Effector memory CD8-positive, alpha-beta T cell (primary cell): ENCODE measurements at regions not wholly inside any gene's neighbourhood (a gene's known extent, or its start where the extent isn't known, plus 50 kb on each side); places are given as distances from the start of the nearest gene placed in this dataset.
"Not testable (repeated sequence)": the region's sequence is repeated elsewhere in the genome, so short reads cannot be mapped to it uniquely, and the experiment has no call there.

Experiments
- ATAC-seq: fragments of 150-1000 bp; cut with Tn5 transposase; replicated peaks from 2 replicates; pipeline ENCODE4 v1.10.0; 2021; ENCODE audit warnings: mild to moderate bottlenecking, moderate library complexity
- DNase-seq, 3 experiments: peaks; one replicate each; pipeline ENCODE4 v3.0.0; 2021
- H3K27ac Mint-ChIP-seq, 2 donors: one replicate each; pipeline ENCODE4 v1.8.0; 2022; ENCODE audit warnings: mild to moderate bottlenecking in 2 of 2, mixed read lengths in 2 of 2, moderate library complexity in 2 of 2
- H3K27me3 Mint-ChIP-seq, 2 donors: one replicate each; pipeline ENCODE4 v1.8.0; 2022; ENCODE audit warnings: mixed read lengths in 2 of 2
- H3K36me3 Mint-ChIP-seq: one replicate; pipeline ENCODE4 v1.8.0; 2022; ENCODE audit warnings: mild to moderate bottlenecking, moderate library complexity, mixed read lengths; ENCODE audit not compliant: insufficient read depth
- H3K4me1 Mint-ChIP-seq, 2 donors: one replicate each; pipeline ENCODE4 v1.8.0; 2022; ENCODE audit warnings: low read depth in 2 of 2, mixed read lengths in 2 of 2
- H3K4me3 Mint-ChIP-seq, 2 donors: one replicate each; pipeline ENCODE4 v1.8.0; 2022; ENCODE audit warnings: mild to moderate bottlenecking in 2 of 2, mixed read lengths in 2 of 2, moderate library complexity in 2 of 2
- H3K9me3 Mint-ChIP-seq, 2 donors: one replicate each; pipeline ENCODE4 v1.8.0; 2022; ENCODE audit warnings: mixed read lengths in 2 of 2

DNA sequence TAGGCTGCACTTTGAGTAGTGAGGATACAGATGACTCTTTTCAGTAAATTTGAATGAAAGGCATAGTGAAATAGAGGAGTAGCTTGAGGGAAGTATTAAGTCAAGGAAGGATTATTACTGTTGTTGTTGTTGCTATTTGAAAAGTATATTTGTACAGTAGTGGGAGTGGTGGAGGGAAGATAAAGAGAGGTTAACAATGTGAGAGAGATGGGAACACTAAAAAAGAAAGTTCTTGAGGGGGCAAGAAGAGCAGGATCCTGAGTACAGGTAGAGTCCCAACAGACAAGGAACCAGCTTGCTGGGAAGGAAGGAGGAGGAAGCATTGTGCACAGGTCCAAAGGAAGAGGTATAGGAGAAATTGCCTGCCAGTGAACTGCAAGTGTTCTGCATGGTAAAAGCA is 75.6 kb upstream of the GOLGA8B start:
- Mint-ChIP-seq H3K27me3 (peaks cover 52 to 55% of the 10 kb centered on the region in 2 donors), H3K9me3 (no peaks in the 10 kb centered on the region), H3K27ac (no peak overlapping the region), H3K4me1 (no peaks in the 10 kb centered on the region), H3K4me3 (no peak overlapping the region), H3K36me3 (no peaks in the 10 kb centered on the region)
- DNase-seq (no peak), ATAC-seq (no peak)

DNA sequence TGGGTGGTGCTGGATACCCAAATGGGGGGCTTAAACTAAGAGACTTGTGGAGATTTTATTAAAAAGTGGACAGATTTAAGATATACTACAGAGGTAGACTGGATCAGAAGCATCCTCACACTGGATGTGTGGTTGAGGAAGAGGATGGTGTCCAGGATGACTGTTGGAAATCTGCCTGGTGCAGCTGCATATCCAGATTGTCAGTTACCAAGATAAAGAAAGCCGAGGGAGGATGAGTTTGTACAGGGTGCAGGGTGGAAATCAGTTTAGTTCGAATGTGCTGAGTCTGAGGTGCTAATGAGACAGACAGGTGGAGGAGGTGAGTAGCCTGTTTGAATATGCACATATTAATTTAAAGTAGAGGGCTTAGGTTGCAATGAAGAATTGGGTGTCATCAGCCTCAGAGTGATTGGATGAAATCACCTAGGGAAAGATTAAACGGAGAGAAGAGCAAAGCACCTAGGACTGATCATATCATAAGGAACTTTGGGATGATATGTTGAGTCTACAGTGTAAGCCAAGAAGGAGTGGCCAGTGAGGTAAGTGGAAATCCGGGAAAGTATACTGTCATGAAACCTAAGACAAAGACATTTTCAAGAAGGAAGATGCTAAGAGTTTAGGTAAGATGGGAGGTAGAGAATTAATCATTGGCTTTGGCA is 74.1 kb upstream of the GOLGA8B start:
- Mint-ChIP-seq H3K4me3 (no peak overlapping the region), H3K4me1 (no peaks in the 10 kb centered on the region), H3K27me3 (peaks cover 46 to 52% of the 10 kb centered on the region in 2 donors), H3K36me3 (no peaks in the 10 kb centered on the region), H3K9me3 (no peaks in the 10 kb centered on the region), H3K27ac (no peak overlapping the region)
- no peak for ATAC-seq
- no peak for DNase-seq

DNA sequence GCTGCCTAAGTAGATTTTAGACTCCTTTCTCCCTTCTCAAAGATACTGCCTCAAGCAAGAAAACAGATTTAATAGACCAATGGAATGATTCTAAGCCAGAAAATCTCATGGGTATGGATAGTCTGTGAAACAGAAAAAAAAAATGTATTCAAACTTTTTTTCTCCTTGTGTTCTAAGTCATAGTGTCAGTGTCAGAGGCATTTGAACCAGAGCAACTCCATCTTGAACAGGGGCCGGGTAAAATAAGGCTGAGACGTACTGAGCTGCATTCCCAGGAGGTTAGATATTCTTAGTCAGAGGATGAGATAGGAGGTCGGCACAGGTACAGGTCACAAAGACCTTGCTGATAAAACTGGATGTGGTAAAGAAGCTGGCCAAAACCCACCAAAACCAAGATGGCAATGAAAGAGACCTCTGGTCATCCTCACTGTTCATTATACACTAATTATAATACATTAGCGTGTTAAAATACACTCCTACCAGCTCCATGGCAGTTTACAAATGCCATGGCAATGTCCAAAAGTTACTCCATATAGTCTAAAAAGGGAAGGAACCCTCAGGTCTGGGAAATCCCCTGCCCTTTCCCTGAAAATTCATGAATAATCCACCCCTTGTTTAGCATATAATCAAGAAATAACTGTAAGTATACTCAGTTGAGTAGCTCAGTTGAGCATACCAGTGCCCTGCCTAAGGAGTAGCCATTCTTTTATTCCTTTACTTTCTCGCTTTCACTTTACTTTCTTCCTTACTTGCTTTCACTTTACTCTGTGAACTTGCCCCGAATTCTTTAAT is 72.8 kb upstream of the GOLGA8B start:
- Mint-ChIP-seq H3K36me3 (no peaks in the 10 kb centered on the region), H3K27ac (no peak overlapping the region), H3K4me3 (no peak overlapping the region), H3K4me1 (no peaks in the 10 kb centered on the region), H3K27me3 (peaks cover 46 to 52% of the 10 kb centered on the region in 2 donors), H3K9me3 (no peaks in the 10 kb centered on the region)
- ATAC-seq: no peak
- no peak for DNase-seq

DNA sequence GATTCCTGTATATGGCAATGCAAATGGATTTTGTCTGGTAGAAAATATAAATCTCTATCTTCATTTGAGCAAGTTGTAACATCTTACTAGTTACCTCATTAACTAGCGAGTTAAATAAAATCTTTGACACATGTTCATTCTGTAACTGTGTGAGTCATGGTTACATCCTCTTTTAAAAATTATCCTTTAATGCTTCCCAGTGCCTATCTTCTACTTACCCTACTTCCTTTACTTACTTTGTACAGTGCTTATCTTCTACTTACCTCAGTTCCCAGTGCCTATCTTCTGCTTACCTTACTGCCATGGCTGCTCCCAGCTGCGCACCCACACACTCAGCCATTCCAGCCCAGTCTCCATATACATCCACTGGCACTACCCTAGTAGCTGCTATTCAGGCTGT is 71.9 kb upstream of the GOLGA8B start:
- ATAC-seq (no peak), DNase-seq (no peak)
- Mint-ChIP-seq H3K9me3 (no peaks in the 10 kb centered on the region), H3K27me3 (peaks cover 39 to 46% of the 10 kb centered on the region in 2 donors), H3K4me3 (no peak overlapping the region), H3K27ac (no peak overlapping the region), H3K4me1 (no peaks in the 10 kb centered on the region), H3K36me3 (no peaks in the 10 kb centered on the region)

DNA sequence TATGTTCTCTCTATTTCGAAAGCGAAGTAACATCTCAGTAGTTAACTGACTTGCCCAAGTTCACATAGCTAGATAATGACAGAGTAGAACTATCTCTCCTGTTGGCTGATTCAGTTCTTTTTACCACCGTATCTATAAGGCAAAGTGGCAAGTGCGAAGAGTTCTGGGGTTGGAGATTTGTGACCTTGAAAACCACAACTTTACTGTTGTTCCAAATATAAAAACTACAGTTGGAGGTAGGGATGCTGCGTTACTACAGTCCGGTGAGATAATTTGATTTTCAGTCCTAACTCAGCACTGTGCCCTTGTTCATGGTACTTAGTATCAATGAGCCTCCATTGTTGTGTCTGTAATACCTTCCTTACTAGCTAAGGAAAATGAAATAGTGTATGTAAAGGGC is 71.2 kb upstream of the GOLGA8B start:
- Mint-ChIP-seq H3K27me3 (peaks cover 34 to 39% of the 10 kb centered on the region in 2 donors), H3K9me3 (no peaks in the 10 kb centered on the region), H3K27ac (no peak overlapping the region), H3K36me3 (no peaks in the 10 kb centered on the region), H3K4me3 (no peak overlapping the region), H3K4me1 (no peaks in the 10 kb centered on the region)
- DNase-seq (no peak), ATAC-seq (no peak)

DNA sequence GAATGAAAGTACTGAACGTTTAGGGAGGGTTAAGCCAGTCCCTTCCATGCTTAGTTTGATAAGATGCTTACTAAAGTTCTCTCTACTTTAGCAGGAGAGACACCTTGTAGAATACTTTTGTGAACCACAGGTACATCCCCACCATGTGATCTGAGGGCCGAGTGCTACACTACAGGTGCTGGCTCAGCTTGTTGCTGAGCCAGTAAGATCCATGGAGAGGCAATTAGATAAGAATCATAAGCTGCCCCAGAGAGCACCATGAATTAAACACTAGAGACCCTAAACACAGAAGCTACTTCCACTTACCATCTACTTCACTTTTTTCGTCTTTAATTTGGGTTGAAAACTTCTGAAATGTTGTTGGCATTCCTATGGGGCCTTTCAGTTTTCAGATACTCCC is 70.5 kb upstream of the GOLGA8B start:
- H3K9me3 Mint-ChIP-seq: no peaks in the 10 kb centered on the region
- no peak overlapping the region for H3K27ac Mint-ChIP-seq
- ATAC-seq (no peak), DNase-seq (no peak)
- H3K27me3 Mint-ChIP-seq: peaks cover 28 to 33% of the 10 kb centered on the region in 2 donors
- H3K4me1 Mint-ChIP-seq: no peaks in the 10 kb centered on the region
- H3K4me3 Mint-ChIP-seq: no peak overlapping the region
- H3K36me3 Mint-ChIP-seq: no peaks in the 10 kb centered on the region

DNA sequence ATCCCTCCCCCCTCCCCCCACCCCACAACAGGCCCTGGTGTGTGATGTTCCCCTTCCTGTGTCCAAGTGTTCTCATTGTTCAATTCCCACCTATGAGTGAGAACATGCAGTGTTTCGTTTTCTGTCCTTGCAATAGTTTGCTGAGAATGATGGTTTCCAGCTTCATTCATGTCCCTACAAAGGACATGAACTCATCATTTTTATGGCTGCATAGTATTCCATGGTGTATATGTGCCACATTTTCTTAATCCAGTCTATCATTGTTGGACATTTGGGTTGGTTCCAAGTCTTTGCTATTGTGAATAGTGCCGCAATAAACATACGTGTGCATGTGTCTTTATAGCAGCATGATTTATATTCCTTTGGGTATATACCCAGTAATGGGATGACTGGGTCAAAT is 69.9 kb upstream of the GOLGA8B start:
- not testable (repeated sequence) for H3K4me3 Mint-ChIP-seq, ATAC-seq, DNase-seq, H3K36me3 Mint-ChIP-seq, H3K4me1 Mint-ChIP-seq, H3K27ac Mint-ChIP-seq, H3K9me3 Mint-ChIP-seq
- H3K27me3 Mint-ChIP-seq: peaks cover 27 to 30% of the 10 kb centered on the region in 2 donors

DNA sequence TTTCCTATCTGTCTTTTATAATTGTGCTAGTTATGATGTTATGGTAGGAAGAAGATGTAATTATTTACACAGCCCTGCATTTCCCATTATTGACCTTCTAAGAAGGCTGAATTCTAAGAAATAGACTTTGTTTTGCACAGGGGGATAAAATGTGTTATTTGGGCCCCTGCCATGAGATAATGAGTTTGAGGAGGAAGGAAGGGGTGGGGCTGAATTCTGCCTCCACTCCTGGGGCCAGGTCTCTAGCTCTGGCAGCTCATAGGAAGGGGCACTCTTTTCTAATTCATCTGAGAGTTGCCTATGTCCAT is 69.2 kb upstream of the GOLGA8B start:
- DNase-seq (no peak), ATAC-seq (no peak)
- Mint-ChIP-seq H3K9me3 (no peaks in the 10 kb centered on the region), H3K27ac (no peak overlapping the region), H3K27me3 (peaks cover 27 to 28% of the 10 kb centered on the region in 2 donors), H3K36me3 (no peaks in the 10 kb centered on the region), H3K4me3 (no peak overlapping the region), H3K4me1 (no peaks in the 10 kb centered on the region)

DNA sequence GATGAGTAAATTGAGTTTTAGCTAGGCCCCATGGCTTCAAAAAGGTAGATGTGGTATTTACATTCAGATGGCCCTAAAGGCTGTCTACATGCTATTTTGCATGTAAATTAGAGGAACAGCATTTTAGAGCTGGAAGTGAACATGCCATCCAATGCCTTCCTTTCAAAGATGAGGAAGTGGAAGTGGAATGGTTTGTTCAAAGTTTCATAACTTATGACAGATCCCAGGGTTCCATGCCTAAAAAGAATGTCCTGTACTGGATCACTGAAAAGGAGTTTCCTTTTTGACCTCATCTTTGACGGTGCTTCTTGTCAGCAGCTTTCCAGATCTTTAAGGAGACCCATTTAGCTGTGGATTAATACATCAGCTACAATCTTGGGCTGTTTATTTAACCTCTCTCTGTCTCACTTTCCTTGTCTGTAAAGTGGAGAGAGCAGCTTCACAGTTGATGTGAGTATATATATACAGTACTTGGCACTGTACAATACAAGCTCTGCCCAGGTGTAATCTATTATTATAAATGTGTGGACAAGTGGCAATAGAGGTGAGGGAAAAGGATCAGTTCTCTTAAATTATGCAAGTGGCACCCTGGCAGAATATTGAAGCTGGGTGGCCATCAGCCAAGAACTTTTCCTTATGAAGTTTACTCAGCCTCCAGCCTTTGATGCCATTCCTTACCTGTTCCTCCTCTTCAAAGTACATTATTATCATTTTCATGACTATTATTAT is 68.7 kb upstream of the GOLGA8B start:
- Mint-ChIP-seq H3K27me3 (peaks cover 24% of the 10 kb centered on the region in 2 donors), H3K4me1 (no peaks in the 10 kb centered on the region), H3K36me3 (no peaks in the 10 kb centered on the region), H3K4me3 (no peak overlapping the region), H3K9me3 (no peaks in the 10 kb centered on the region), H3K27ac (no peak overlapping the region)
- DNase-seq (no peak), ATAC-seq (no peak)

DNA sequence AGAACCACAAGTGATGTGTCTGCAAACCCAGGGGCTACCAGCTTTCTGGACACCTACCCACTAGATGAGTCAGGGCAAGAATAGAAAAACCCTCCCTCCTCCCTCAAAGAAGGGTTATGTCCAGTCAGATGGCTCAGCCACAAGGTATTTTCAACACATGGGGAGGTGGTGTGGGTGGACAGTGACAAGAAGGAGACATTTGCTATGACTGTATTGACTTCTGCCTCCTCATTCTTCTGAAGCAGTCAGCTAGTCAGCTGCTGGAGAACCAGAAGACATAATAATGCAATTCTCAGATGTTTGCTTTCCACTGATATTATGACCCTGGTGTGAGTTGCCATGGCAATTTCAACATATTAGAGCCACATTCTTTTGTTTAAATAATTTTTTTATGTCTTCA is 66.7 kb upstream of the GOLGA8B start:
- Mint-ChIP-seq H3K4me1 (no peaks in the 10 kb centered on the region), H3K27me3 (peaks cover 24 to 27% of the 10 kb centered on the region in 2 donors), H3K36me3 (no peaks in the 10 kb centered on the region), H3K27ac (no peak overlapping the region), H3K9me3 (no peaks in the 10 kb centered on the region), H3K4me3 (no peak overlapping the region)
- ATAC-seq (no peak), DNase-seq (no peak)

DNA sequence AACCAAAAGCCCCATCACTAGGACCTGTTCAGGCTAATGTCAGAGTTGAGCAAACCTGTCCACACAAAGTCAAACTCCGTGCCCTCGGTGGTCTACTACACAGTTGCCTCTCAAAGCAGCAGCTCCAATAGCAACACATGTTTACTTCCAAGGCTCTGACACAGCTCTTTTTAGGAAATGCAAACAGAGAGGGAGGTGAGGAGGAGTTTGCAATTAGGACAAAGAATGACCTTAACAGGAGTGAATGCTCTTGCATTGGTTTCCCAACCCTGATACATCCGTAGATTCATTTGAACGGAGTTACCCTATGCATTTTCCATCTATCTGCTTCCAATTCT is 64.8 kb upstream of the GOLGA8B start:
- ATAC-seq (no peak), DNase-seq (no peak)
- no peaks in the 10 kb centered on the region for H3K9me3 Mint-ChIP-seq
- no peak overlapping the region for H3K4me3 Mint-ChIP-seq
- H3K36me3 Mint-ChIP-seq: no peaks in the 10 kb centered on the region
- H3K27me3 Mint-ChIP-seq: peaks cover 41 to 43% of the 10 kb centered on the region in 2 donors
- no peaks in the 10 kb centered on the region for H3K4me1 Mint-ChIP-seq
- H3K27ac Mint-ChIP-seq: no peak overlapping the region

DNA sequence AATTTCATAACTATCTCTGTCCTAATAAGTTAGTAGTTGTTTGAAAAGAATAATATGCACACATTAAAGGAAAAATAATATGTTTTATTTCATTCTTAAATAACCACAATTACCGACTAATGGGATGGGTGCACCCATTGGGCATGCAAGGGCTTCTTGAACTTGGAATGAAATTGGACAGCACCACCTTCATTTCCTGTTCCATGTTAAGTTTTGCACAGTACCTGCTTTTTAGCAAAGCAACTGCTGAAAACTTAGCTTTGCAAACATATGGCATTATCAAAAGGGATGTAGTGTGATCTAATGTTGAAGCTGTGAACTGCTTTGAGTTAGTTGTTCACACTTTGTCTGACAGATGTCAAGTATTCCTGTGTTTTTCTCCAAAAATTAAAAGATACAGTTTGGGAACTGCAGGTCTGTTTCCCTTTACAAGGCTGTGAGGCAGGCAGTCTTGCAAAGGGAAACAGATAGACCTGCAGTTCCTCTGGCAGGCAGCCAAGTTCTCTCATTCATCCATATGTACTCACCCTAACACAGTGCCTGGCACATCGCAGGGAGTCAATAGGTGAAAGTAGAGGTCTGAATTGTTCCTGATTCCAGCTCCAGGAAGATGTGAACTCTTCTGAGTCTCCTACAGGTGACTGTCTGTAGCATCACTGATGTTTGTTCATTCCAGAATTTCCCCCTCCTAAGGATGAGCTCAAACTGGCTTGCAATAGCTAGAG is 64.3 kb upstream of the GOLGA8B start:
- H3K4me3 Mint-ChIP-seq: no peak overlapping the region
- ATAC-seq: no peak
- no peak for DNase-seq
- peaks cover 41 to 43% of the 10 kb centered on the region in 2 donors for H3K27me3 Mint-ChIP-seq
- H3K27ac Mint-ChIP-seq: no peak overlapping the region
- H3K4me1 Mint-ChIP-seq: no peaks in the 10 kb centered on the region
- H3K9me3 Mint-ChIP-seq: no peaks in the 10 kb centered on the region
- no peaks in the 10 kb centered on the region for H3K36me3 Mint-ChIP-seq

DNA sequence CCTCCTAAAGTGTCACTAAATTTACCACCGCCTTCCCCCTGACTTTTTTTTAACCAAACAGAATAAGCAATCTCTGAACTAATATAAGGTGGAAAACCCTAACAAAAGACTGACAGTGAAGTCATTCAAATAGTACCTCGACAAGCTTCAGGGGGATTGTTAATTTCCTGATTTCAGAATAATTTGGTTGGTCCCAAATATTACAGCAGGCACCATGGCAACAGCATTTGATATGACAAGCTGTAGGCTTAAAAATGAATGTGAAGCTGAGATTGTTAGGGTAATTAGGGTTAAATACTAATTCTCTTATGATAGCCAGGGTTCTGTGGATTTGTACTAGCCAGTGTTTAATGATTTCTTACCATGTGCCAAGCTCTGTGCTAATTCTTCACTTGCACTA is 63.5 kb upstream of the GOLGA8B start:
- Mint-ChIP-seq H3K27me3 (peaks cover 48% of the 10 kb centered on the region in 2 donors), H3K27ac (no peak overlapping the region), H3K4me1 (no peaks in the 10 kb centered on the region), H3K4me3 (no peak overlapping the region), H3K36me3 (no peaks in the 10 kb centered on the region), H3K9me3 (no peaks in the 10 kb centered on the region)
- no peak for DNase-seq
- no peak for ATAC-seq
